Heart left ventricle (tissue), 13 donors: ENCODE measurements at regions not wholly inside any gene's neighbourhood (a gene's known extent, or its start where the extent isn't known, plus 50 kb on each side); places are given as distances from the start of the nearest gene placed in this dataset.

Source experiments
- CTCF ChIP-seq, 12 donors: fragments of 200-600 bp; sonication (generic) in 4 of 12; IDR thresholded peaks; one replicate each; pipeline versions ENCODE4 v1.5.0 to v1.8.0; 2018 to 2022; ENCODE audit warnings: antibody characterized with exemption in 12 of 12, mild to moderate bottlenecking in 5 of 12
- POLR2A ChIP-seq, 2 donors: fragments of 450-650 bp; IDR thresholded peaks; one replicate each; pipeline ENCODE4 v1.6.1; 2017; ENCODE audit warnings: antibody characterized with exemption in 2 of 2, mild to moderate bottlenecking in 2 of 2, moderate library complexity in 2 of 2
- donor health status: ischemic (EF 13 %, LVEDD 7.1; RV severe dilation, severe dysfunction).
- donor health status: DM: no; HTN: yes; CAD: no.
- donor health status: DM: no; HTN: no; CAD: no.
- donor health status: ischemic (EF 25% LVEDD 6.9; RV normal size, moderate dysfunction).
- donor health status: ischemic (EF 25% LVEDD 5.7; RV mildly dilated, moderate dysfunction).
- donor health status: ischemic (EF 35%, LVEDD 5.7; RV mildly dilated, moderate dysfunction).
- donor health status: nonischemic (EF 11% LVEDD 7.7; RV severe dilation, severe dysfunction).
- donor health status: DM: yes; HTN: yes; CAD: no.
- donor health status: PGD.
- donor health status: ischemic (EF 29% LVEDD 5.4; RV normal size, mild dysfunction).
- donor health status: nonischemic (EF 23%, LVEDD 6.1; RV moderate dilation, normal function).

- TF ChIP-seq CTCF (IDR thresholded peaks at IDR 0.05) (no peak), POLR2A (IDR thresholded peaks at IDR 0.05) (no peak)
Measured at GRCh38 chr1:34331020-34331926, 154.6 kb downstream of the C1orf94 start.
